Activated CD4-positive, alpha-beta T cell treated with anti-CD3 and anti-CD28 coated beads for 36 hours (primary cell): ENCODE measurements at regions not wholly inside any gene's neighbourhood (a gene's known extent, or its start where the extent isn't known, plus 50 kb on each side); places are given as distances from the start of the nearest gene placed in this dataset.

ENCODE experiments used
- ATAC-seq: fragments of 200-7000 bp; cut with Tn5 transposase; one replicate; pipeline ENCODE4 v1.10.0; 2021; ENCODE audit warnings: mild to moderate bottlenecking, moderate library complexity
- CTCF ChIA-PET: fragments of 350-600 bp; sonication (Branson Sonifier 250); formaldehyde crosslinking; loops from one replicate; lab custom pipeline; 2021; ENCODE audit warnings: antibody characterized with exemption; lab: Charles Lee
- POLR2A ChIA-PET: fragments of 350-600 bp; sonication (Branson Sonifier 250); formaldehyde crosslinking; loops from one replicate; lab custom pipeline; 2021; ENCODE audit warnings: antibody characterized with exemption, inconsistent platforms; lab: Charles Lee
- DNase-seq: peaks from one replicate; pipeline ENCODE4 v3.0.0-alpha.2; 2020
- H3K27ac Mint-ChIP-seq: one replicate; pipeline ENCODE4 v1.8.0; 2021; ENCODE audit warnings: mixed read lengths
- H3K27me3 Mint-ChIP-seq: one replicate; pipeline ENCODE4 v1.8.0; 2021; ENCODE audit warnings: mixed read lengths
- H3K36me3 Mint-ChIP-seq: one replicate; pipeline ENCODE4 v1.8.0; 2021; ENCODE audit warnings: low read depth, mixed read lengths
- H3K4me1 Mint-ChIP-seq: one replicate; pipeline ENCODE4 v1.8.0; 2021; ENCODE audit warnings: mixed read lengths
- H3K4me3 Mint-ChIP-seq: one replicate; pipeline ENCODE4 v1.8.0; 2021; ENCODE audit warnings: mild to moderate bottlenecking, moderate library complexity, mixed read lengths
- H3K9me3 Mint-ChIP-seq: one replicate; pipeline ENCODE4 v1.8.0; 2021; ENCODE audit warnings: low read depth, mixed read lengths
- intact Hi-C, 2 experiments: fragments of 100-400 bp; cut with DNase I in 1 of 2; cut with micrococcal nuclease in 1 of 2; formaldehyde crosslinking; loops; one replicate each; pipeline versions ENCODE4 v1.14.2 to v1.15.1; 2022 to 2024; cut with DNase I, micrococcal nuclease

DNA sequence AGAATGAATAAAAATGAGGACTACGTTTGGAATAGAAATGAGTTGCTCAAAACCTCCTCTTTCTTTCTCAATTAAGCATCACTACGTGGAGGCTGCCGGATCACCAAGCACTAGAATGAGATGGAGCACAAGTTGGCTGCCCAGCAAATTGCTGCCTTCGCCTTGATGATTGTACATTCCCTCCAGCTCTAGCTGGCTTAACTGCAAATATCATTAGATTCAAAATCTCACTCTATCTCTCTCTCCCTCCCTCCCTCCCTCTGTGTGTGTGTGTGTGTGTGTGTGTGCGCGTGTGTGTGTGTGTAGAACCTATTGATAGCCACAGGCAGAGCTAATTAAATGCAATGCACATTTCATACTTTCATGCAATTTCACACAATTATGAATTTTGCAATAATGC, 310.7 kb upstream of the CDH4 start:
- H3K4me1 Mint-ChIP-seq = no peaks in the 10 kb centered on the region
- no peaks in the 10 kb centered on the region for H3K36me3 Mint-ChIP-seq
- DNase-seq (no peak), ATAC-seq (no peak)
- ChIA-PET POLR2A (no interaction called here), CTCF (no interaction called here)
- H3K27me3 Mint-ChIP-seq = peaks cover 2% of the 10 kb centered on the region
- H3K4me3 Mint-ChIP-seq = no peak overlapping the region
- intact Hi-C loops = no loop called here
- no peaks in the 10 kb centered on the region for H3K9me3 Mint-ChIP-seq
- H3K27ac Mint-ChIP-seq = no peak overlapping the region

DNA sequence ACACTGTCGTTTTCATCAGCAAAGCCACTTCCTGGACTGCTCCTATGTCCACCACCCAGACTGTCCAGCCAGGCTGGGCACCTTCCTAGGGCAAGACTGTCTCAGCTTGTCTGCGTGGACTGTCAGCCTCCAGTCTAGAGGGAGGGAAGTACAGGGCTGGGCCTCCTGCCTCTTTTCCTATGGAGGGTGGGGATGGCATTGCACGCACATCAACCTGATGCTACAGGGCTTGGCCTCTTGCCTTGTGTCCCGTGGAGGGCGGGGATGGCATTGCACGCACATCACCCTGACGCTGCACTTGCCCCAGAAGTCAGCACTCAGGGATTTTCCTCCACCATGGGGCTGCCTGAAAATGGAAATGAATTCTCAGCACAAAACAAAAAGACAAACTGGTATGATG, 304.2 kb upstream of the CDH4 start:
- ChIA-PET CTCF (no interaction called here), POLR2A (no interaction called here)
- H3K9me3 Mint-ChIP-seq = no peaks in the 10 kb centered on the region
- H3K27me3 Mint-ChIP-seq = peaks cover 2% of the 10 kb centered on the region
- DNase-seq = no peak
- H3K4me3 Mint-ChIP-seq = no peak overlapping the region
- intact Hi-C loops = no loop called here
- no peak overlapping the region for H3K27ac Mint-ChIP-seq
- no peaks in the 10 kb centered on the region for H3K36me3 Mint-ChIP-seq
- no peaks in the 10 kb centered on the region for H3K4me1 Mint-ChIP-seq
- no peak for ATAC-seq

DNA sequence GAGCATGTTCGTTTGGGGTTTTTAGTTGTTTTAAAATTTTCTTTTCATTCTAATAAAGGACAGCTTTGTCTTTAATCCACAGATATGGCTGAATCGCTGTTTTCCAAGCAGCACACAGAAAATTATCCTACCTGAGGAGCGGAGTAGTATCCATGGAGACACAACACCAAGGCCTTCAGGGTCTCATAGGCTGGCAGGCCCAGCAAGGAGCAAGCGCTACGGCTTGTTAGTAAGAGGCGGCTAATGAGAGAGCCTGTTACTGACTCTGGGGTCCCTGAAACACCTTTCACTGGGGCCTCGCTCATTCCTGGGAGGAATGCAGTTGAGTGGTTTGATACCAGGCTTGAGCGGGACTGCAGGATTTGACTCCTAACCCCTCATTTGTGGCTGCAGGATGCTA, 303.8 kb upstream of the CDH4 start:
- ChIA-PET POLR2A (no interaction called here), CTCF (no interaction called here)
- no peak for ATAC-seq
- no peak for DNase-seq
- Mint-ChIP-seq H3K4me1 (no peaks in the 10 kb centered on the region), H3K27me3 (peaks cover 2% of the 10 kb centered on the region), H3K4me3 (no peak overlapping the region), H3K9me3 (no peaks in the 10 kb centered on the region), H3K36me3 (no peaks in the 10 kb centered on the region), H3K27ac (no peak overlapping the region)
- intact Hi-C loops = no loop called here

DNA sequence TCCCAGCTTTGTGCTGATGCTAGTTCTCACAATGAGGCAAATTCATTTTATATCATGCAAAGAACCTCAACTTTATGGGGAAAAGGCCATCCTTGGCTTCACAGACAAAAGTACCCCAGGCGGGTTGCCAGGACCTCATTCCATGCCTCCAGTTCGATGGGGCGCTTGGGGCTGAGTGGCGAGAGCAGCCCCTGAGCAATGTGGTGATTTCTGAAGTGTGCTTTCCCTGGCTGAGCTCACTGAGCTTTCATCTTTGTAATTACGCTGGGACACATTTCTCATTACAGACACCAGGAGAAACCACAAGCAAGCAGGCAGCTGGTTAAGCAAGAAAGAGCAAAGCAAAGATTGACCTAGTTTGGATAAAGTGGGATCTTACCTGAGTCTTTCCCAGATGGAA, 301.5 kb upstream of the CDH4 start:
- no peak for DNase-seq
- intact Hi-C loops = no loop called here
- no peaks in the 10 kb centered on the region for H3K4me1 Mint-ChIP-seq
- ChIA-PET CTCF (no interaction called here), POLR2A (no interaction called here)
- H3K9me3 Mint-ChIP-seq = no peaks in the 10 kb centered on the region
- H3K4me3 Mint-ChIP-seq = no peak overlapping the region
- ATAC-seq = no peak
- H3K36me3 Mint-ChIP-seq = no peaks in the 10 kb centered on the region
- no peak overlapping the region for H3K27ac Mint-ChIP-seq
- H3K27me3 Mint-ChIP-seq = peaks cover 3% of the 10 kb centered on the region

DNA sequence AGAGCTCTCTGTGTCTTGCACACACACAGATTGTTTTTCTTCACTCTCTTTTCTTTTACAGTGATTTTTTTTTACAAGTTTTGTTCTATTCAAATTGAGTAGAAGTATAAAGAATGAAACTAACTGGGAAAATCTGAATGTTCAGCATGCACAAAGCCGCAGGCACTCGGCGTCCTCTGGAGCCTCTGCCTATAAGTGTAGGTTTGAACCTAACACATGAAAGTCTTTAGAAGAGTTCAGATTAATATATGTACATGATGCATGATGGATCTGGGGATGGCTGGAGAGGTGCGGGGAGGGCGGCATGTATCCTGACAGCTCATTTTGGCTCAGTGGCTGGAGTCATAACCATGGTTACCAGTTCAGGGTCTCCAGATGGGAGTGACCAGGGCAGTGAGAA, 301.1 kb upstream of the CDH4 start:
- intact Hi-C loops = no loop called here
- DNase-seq (no peak), ATAC-seq (no peak)
- H3K4me3 Mint-ChIP-seq = no peak overlapping the region
- no peaks in the 10 kb centered on the region for H3K4me1 Mint-ChIP-seq
- H3K27me3 Mint-ChIP-seq = peaks cover 3% of the 10 kb centered on the region
- CTCF ChIA-PET = no interaction called here
- no peaks in the 10 kb centered on the region for H3K9me3 Mint-ChIP-seq
- POLR2A ChIA-PET = no interaction called here
- no peak overlapping the region for H3K27ac Mint-ChIP-seq
- no peaks in the 10 kb centered on the region for H3K36me3 Mint-ChIP-seq

DNA sequence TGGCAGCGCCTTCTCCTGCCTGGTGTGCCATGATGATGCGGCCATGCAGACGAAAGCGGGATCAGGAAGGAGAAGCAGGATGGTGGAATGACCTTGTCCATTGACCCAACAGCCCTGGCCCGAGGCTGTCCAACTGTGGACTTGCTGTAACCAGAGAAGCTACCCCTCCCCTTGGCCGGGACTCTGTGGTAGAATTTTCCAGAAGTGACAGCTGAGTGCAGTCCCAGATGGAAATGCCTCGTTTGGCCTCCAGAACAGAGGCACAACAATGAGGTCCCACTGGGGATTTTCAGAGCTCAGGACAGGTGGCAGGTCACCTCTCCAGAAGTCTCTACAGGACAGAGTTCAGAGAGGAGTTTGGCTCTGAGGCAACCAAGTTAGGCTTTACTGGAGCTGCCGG, 299.2 kb upstream of the CDH4 start:
- no peak for DNase-seq
- POLR2A ChIA-PET = no interaction called here
- H3K36me3 Mint-ChIP-seq = no peaks in the 10 kb centered on the region

DNA sequence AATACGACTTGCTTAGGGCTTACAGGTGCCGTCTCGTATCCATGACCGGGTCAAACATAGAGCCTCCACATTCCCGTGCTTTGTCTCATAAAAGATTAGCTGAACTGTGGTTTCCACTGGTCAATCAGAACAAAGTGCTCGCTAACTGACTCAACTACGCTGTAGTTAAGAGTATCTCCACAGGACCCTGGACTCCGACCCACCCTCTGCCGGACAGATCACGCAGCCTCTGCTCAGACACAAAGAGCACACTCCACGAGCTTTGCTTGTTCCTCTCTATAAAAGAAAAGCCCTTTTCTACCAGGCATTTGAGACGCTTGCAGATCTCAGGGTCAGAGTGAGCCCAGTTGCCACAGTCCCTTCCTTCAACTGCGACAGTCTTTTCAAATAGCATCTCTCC, 298.7 kb upstream of the CDH4 start:
- ATAC-seq = no peak
- Mint-ChIP-seq H3K4me1 (no peaks in the 10 kb centered on the region), H3K36me3 (no peaks in the 10 kb centered on the region), H3K27me3 (peaks cover 6% of the 10 kb centered on the region), H3K9me3 (no peaks in the 10 kb centered on the region), H3K27ac (no peak overlapping the region), H3K4me3 (no peak overlapping the region)
- intact Hi-C loops = no loop called here
- POLR2A ChIA-PET = no interaction called here
- CTCF ChIA-PET = no interaction called here
- DNase-seq = no peak

More for the DNA sequence above, 299.2 kb upstream of the CDH4 start:
- CTCF ChIA-PET = no interaction called here
- Mint-ChIP-seq H3K27me3 (peaks cover 6% of the 10 kb centered on the region), H3K9me3 (no peaks in the 10 kb centered on the region), H3K4me1 (no peaks in the 10 kb centered on the region), H3K4me3 (no peak overlapping the region), H3K27ac (no peak overlapping the region)
- no peak for ATAC-seq
- intact Hi-C loops = no loop called here

DNA sequence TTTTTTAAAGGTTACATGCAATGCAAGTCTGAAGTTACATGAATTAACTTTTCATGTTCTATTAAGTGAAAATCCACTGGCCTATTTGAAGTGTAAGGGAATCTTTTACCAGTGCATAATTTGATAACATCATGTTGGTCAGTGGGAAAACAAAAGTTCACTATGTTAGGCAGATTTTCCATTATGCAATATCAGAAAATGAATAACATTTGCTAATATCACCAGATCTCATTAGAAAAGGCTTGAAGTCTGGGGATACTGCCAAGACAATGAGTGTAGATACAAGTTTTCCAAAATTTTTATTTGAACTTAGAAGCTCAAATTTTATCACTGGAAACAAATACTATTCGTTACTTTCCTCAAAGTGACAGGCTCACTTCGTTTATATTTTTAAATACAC, 296.4 kb upstream of the CDH4 start:
- Mint-ChIP-seq H3K27ac (no peak overlapping the region), H3K4me1 (no peaks in the 10 kb centered on the region), H3K36me3 (no peaks in the 10 kb centered on the region), H3K4me3 (no peak overlapping the region), H3K27me3 (peaks cover 4% of the 10 kb centered on the region), H3K9me3 (no peaks in the 10 kb centered on the region)
- ATAC-seq (no peak), DNase-seq (no peak)
- intact Hi-C loops = no loop called here
- CTCF ChIA-PET = no interaction called here
- POLR2A ChIA-PET = no interaction called here

DNA sequence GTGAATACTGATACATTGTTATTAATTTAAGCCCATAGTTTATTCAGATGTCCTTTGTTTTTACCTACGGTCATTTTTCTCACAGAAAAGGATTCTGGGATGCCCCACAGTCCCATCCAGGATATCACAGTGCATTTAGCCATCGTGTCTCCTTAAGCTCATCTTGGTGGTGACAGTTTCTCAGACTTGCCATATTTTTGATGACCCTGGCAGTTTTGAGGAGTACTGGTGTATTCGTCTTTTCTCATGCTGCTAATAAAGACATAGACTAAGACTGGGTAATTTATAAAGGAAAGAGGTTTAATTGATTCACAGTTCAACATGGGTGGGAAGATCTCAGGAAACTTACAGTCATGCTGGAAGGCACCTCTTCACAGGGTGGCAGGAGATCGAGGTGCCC, 295.9 kb upstream of the CDH4 start:
- intact Hi-C loops = no loop called here
- H3K27me3 Mint-ChIP-seq = peaks cover 4% of the 10 kb centered on the region
- DNase-seq (no peak), ATAC-seq (no peak)
- POLR2A ChIA-PET = no interaction called here
- H3K27ac Mint-ChIP-seq = no peak overlapping the region
- H3K9me3 Mint-ChIP-seq = no peaks in the 10 kb centered on the region
- H3K4me3 Mint-ChIP-seq = no peak overlapping the region
- no peaks in the 10 kb centered on the region for H3K4me1 Mint-ChIP-seq
- CTCF ChIA-PET = no interaction called here
- H3K36me3 Mint-ChIP-seq = no peaks in the 10 kb centered on the region

DNA sequence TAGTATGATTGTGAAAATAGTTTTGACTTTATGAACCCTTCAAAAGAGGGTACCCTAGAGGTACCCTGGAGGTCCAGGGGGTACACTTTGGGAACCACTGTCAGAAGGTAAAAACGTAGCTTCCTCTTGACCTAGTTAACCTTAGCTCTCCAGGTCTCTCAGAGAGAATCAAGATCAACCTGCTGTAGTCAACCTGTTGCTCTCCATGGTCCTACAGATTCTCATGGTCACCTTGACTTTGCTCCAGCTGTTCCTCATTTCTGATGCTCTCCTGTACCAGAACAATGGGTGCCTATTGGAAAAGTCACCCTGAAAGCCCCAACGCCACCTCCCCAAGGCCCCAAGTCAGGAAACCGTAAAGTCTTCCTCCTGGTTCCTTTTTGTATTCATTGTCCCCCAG, 294.4 kb upstream of the CDH4 start:
- no peak for ATAC-seq
- POLR2A ChIA-PET = no interaction called here
- Mint-ChIP-seq H3K4me1 (no peaks in the 10 kb centered on the region), H3K27me3 (peaks cover 5% of the 10 kb centered on the region), H3K36me3 (no peaks in the 10 kb centered on the region), H3K9me3 (no peaks in the 10 kb centered on the region), H3K4me3 (no peak overlapping the region), H3K27ac (no peak overlapping the region)
- intact Hi-C loops = no loop called here
- CTCF ChIA-PET = no interaction called here
- no peak for DNase-seq

DNA sequence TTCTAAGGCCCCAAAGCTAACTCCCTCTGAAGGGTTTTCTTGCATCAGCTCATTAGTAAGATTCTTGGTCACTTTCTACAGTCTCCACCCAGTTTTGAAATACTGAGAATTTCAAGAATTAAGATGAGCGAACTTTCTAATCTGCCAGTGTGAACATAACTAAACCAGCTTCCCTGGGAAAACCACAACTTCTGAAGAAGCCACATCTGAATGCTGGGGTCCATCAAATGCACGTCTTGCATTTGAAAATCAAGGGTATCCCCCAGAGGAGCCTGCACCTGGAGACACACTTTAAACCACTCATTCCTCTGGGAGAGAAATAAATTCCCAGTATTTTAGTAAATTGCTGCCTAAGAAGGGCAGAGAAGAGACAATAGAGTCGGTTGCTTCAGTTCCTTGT, 292.1 kb upstream of the CDH4 start:
- CTCF ChIA-PET = interaction anchor here (0.7 kb wide), 1 partner anchor 687 kb away, joined by 3 read pairs; no protein-coding TSS in a partner anchor
- no peaks in the 10 kb centered on the region for H3K36me3 Mint-ChIP-seq
- intact Hi-C loops = no loop called here
- no peaks in the 10 kb centered on the region for H3K9me3 Mint-ChIP-seq
- peaks cover 4% of the 10 kb centered on the region for H3K27me3 Mint-ChIP-seq
- POLR2A ChIA-PET = no interaction called here
- H3K4me3 Mint-ChIP-seq = no peak overlapping the region
- DNase-seq (no peak), ATAC-seq (no peak)
- H3K4me1 Mint-ChIP-seq = no peaks in the 10 kb centered on the region
- H3K27ac Mint-ChIP-seq = no peak overlapping the region

DNA sequence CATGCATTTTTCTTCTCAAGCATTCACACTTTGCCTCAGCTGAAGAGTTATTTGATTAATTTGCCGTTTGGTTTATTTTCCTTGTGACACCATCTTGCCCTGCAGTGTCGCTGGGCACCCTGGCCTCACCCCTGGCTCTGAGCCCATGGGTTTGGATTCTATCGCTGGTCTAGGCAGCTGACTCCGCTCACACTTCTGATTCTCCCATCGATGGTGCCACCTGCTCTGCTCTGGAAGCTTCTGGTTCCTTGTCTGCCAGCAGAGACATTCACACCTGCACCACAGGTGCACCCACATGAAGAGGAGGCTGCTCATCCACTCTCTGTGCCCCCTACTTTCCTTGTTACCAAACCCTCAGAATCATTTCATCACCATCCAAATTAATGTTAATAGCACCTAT, 291.6 kb upstream of the CDH4 start:
- POLR2A ChIA-PET = no interaction called here
- H3K9me3 Mint-ChIP-seq = no peaks in the 10 kb centered on the region
- H3K4me3 Mint-ChIP-seq = no peak overlapping the region
- H3K4me1 Mint-ChIP-seq = no peaks in the 10 kb centered on the region
- intact Hi-C loops = no loop called here
- DNase-seq = no peak
- no peak overlapping the region for H3K27ac Mint-ChIP-seq
- ATAC-seq = no peak
- CTCF ChIA-PET = no interaction called here
- H3K36me3 Mint-ChIP-seq = no peaks in the 10 kb centered on the region
- peaks cover 4% of the 10 kb centered on the region for H3K27me3 Mint-ChIP-seq

DNA sequence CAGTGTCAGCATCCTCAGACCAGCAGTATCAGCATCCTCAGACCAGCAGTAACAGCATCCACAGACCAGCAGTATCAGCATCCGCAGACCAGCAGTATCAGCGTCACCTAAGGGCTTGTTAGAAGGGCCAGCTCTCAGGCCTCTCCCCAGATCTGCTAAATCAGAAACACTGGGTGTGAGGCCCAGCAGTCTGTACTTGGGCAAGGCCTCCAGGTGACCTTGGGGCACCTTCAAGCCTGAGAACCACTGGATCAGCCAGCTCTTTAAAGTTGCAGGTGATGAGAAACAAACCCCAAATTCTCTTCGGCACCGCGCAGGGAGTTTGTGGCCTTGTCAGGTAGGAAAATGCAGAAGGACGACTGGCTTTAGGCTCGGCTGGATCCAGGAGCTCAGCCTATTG, 290.5 kb upstream of the CDH4 start:
- intact Hi-C loops = no loop called here
- Mint-ChIP-seq H3K4me1 (no peaks in the 10 kb centered on the region), H3K27ac (no peak overlapping the region), H3K36me3 (no peaks in the 10 kb centered on the region), H3K4me3 (no peak overlapping the region), H3K27me3 (peaks cover 2% of the 10 kb centered on the region), H3K9me3 (no peaks in the 10 kb centered on the region)
- DNase-seq (no peak), ATAC-seq (no peak)
- POLR2A ChIA-PET = interaction anchor here (0.6 kb wide), 1 partner anchor 13 kb away, joined by 3 read pairs; no protein-coding TSS in a partner anchor
- CTCF ChIA-PET = no interaction called here
